ENCODE measurements at regions not wholly inside any gene's neighbourhood (a gene's known extent, or its start where the extent isn't known, plus 50 kb on each side); places are given as distances from the start of the nearest gene placed in this dataset.

DNA sequence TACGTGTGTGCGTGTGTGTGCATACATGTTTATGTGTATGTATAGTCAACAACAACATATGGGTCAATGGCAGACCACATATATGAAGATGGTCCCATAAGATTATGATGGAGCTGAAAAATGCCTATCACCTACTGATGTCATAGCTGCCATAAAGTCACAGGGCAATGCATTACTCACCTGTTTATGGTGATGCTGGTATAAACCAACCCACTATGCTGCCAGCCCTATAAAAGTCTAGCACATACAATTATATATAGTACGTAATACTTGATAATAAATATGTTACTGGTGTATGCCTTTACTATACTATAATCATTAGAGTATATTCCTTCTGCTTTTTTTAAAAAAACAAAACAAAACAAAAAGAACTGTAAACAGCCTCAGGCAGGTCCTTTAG, 148.4 kb upstream of the ARID1B start:
- DNase-seq (ENCODE audit: low spot score): no peak
- no peak for ATAC-seq

DNA sequence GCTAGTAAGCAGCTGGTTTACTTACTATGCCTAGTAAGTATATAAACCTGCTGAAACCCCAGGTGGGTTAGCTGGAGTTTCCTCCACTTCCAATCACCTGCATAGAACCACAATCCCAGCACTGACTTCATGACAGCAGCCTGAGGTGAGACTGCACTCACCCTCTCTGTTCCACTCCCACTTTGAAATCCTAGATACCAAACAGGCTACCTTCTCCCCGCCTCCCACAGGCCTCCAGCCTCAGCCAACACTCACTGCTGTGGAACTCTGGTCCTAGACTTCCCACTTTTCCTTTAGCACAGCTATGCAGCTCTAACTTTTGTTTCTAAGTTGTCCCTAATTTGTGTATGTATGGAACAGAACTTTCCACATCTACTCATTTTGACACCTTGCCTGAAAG, 149.7 kb upstream of the ARID1B start:
- no peak overlapping the region for H3K27ac Mint-ChIP-seq

More for the DNA sequence above, 148.4 kb upstream of the ARID1B start:
- Mint-ChIP-seq H3K36me3 (no peaks in the 10 kb centered on the region), H3K4me1 (ENCODE audit: low read depth in 2 of 2) (peaks cover under 1 to 5% of the 10 kb centered on the region in 2 donors), H3K4me3 (no peak overlapping the region), H3K27me3 (peaks cover 6 to 7% of the 10 kb centered on the region in 2 donors), H3K9me3 (no peaks in the 10 kb centered on the region), H3K27ac (no peak overlapping the region)

GRCh38 chr6:156622185-156622584, 155.0 kb upstream of the ARID1B start:
- Mint-ChIP-seq H3K36me3 (no peaks in the 10 kb centered on the region), H3K27ac (no peak overlapping the region), H3K4me1 (ENCODE audit: low read depth in 2 of 2) (no peaks in the 10 kb centered on the region), H3K27me3 (peaks cover 20 to 25% of the 10 kb centered on the region in 2 donors), H3K4me3 (no peak overlapping the region), H3K9me3 (no peaks in the 10 kb centered on the region)
- DNase-seq (ENCODE audit: low spot score) (no peak), ATAC-seq (peak; percentile 17 to 28)

More for the DNA sequence above, 149.7 kb upstream of the ARID1B start:
- peaks cover 8 to 15% of the 10 kb centered on the region in 2 donors for H3K27me3 Mint-ChIP-seq
- ATAC-seq (no peak), DNase-seq (ENCODE audit: low spot score) (no peak)
- H3K9me3 Mint-ChIP-seq: no peaks in the 10 kb centered on the region
- no peaks in the 10 kb centered on the region for H3K4me1 Mint-ChIP-seq (ENCODE audit: low read depth in 2 of 2)
- no peak overlapping the region for H3K4me3 Mint-ChIP-seq
- H3K36me3 Mint-ChIP-seq: no peaks in the 10 kb centered on the region

DNA sequence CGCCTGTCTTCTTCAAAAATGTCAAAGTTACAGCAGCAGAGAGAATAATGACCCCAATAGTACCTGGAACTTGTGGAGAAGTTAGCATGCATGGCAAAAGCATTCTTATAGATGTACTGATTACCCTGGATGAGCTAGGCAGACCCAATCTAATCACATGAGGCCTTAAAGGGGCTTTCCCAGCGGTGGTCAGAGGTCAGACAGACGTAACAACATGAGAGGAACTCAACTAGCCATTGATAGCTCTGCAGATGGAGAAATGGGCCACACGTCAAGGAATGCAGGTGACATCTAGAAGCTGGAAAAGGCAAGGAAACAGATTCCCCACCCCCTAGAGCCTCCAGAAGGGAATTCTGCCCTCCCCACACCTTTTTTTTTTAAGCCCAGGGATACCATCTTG, 156.8 kb upstream of the ARID1B start:
- Mint-ChIP-seq H3K27ac (no peak overlapping the region), H3K4me1 (ENCODE audit: low read depth in 2 of 2) (no peaks in the 10 kb centered on the region), H3K36me3 (no peaks in the 10 kb centered on the region), H3K9me3 (no peaks in the 10 kb centered on the region), H3K27me3 (peaks cover 16 to 36% of the 10 kb centered on the region in 2 donors), H3K4me3 (no peak overlapping the region)
- no peak for ATAC-seq
- DNase-seq (ENCODE audit: low spot score): no peak

- no peak overlapping the region for H3K27ac Mint-ChIP-seq
- no peaks in the 10 kb centered on the region for H3K9me3 Mint-ChIP-seq
- no peak for DNase-seq (ENCODE audit: low spot score)
- no peak for ATAC-seq
- H3K4me1 Mint-ChIP-seq (ENCODE audit: low read depth in 2 of 2): no peaks in the 10 kb centered on the region
- peaks cover 22 to 45% of the 10 kb centered on the region in 2 donors for H3K27me3 Mint-ChIP-seq
- H3K4me3 Mint-ChIP-seq: no peak overlapping the region
- H3K36me3 Mint-ChIP-seq: peaks cover 9% of the 10 kb centered on the region
These were observed 158.5 kb upstream of the ARID1B start for GRCh38 chr6:156618600-156619205.

DNA sequence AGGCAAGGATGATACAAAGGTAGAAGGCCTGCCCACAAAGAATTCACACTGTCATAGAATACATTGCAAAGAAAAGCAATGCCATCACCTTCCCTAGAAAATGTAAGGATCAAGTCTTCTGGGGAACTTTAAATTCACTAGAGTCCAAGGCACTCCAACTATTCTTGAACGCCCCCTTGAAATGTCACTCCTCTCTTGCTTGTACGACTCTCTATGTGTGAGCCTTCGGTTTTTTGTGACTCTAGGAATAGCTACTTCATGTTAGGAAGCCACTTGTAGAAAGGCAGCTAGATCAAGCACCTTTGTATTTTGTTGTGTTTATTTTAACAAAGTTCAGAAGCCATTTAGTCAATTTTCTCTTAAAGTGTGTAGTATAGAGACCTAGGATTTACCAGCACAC, 159.2 kb upstream of the ARID1B start:
- Mint-ChIP-seq H3K4me3 (no peak overlapping the region), H3K36me3 (peaks cover 11% of the 10 kb centered on the region), H3K9me3 (peaks cover 3% of the 10 kb centered on the region), H3K27me3 (peaks cover 20 to 39% of the 10 kb centered on the region in 2 donors), H3K4me1 (ENCODE audit: low read depth in 2 of 2) (no peaks in the 10 kb centered on the region), H3K27ac (no peak overlapping the region)
- no peak for DNase-seq (ENCODE audit: low spot score)
- ATAC-seq: no peak

GRCh38 chr6:156617376-156617775, 159.8 kb upstream of the ARID1B start:
- H3K27me3 Mint-ChIP-seq: peaks cover 18 to 37% of the 10 kb centered on the region in 2 donors
- no peak overlapping the region for H3K4me3 Mint-ChIP-seq
- peaks cover 17% of the 10 kb centered on the region for H3K36me3 Mint-ChIP-seq
- DNase-seq (ENCODE audit: low spot score) (no peak), ATAC-seq (no peak)
- H3K27ac Mint-ChIP-seq: no peak overlapping the region
- no peaks in the 10 kb centered on the region for H3K4me1 Mint-ChIP-seq (ENCODE audit: low read depth in 2 of 2)
- H3K9me3 Mint-ChIP-seq: peaks cover 5% of the 10 kb centered on the region

DNA sequence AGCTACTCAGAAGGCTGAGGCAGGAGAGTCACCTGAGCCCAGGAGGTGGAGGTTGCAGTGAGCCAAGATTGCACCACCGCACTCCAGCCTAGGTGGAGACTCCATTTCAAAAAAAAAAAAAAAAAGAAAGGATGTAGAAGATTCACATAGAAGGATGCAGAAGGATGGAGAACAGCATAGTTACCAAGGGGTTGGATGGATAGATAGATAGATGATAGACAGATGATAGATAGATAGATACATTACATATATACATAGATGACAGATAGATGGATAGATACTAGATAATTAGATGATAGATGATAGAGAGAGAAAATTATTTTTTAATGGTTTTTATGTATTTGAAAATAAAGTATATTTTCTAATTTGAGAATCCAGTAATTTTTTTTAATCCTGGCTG, 160.7 kb upstream of the ARID1B start:
- H3K4me1 Mint-ChIP-seq (ENCODE audit: low read depth in 2 of 2): no peaks in the 10 kb centered on the region
- H3K27ac Mint-ChIP-seq: no peak overlapping the region
- H3K9me3 Mint-ChIP-seq: peaks cover 11% of the 10 kb centered on the region
- no peak overlapping the region for H3K4me3 Mint-ChIP-seq
- H3K27me3 Mint-ChIP-seq: peaks cover 15 to 45% of the 10 kb centered on the region in 2 donors
- no peak for ATAC-seq
- H3K36me3 Mint-ChIP-seq: peaks cover 25% of the 10 kb centered on the region
- no peak for DNase-seq (ENCODE audit: low spot score)

DNA sequence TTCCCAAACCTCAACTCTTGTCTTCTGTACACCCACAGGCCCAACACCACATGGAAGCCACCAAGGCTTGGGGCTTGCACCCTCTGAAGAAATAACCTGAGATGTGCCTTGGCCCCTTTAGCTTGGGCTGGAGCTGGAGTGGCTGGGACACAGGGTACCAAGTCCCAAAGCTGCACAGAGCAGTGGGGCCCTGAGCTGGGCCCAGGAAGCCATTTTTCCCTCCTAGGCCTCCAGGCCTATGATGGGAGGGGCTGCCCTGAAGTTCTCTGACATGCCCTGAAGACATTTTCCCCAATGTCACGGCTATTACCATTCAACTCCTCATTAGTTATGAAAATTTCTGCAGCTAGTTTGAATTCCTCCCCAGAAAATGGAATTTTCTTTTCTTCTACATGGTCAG, 163.2 kb upstream of the ARID1B start:
- peaks cover 17 to 34% of the 10 kb centered on the region in 2 donors for H3K27me3 Mint-ChIP-seq
- DNase-seq (ENCODE audit: low spot score): no peak
- ATAC-seq: no peak
- H3K27ac Mint-ChIP-seq: no peak overlapping the region
- peaks cover 26% of the 10 kb centered on the region for H3K36me3 Mint-ChIP-seq
- no peak overlapping the region for H3K4me3 Mint-ChIP-seq
- no peaks in the 10 kb centered on the region for H3K4me1 Mint-ChIP-seq (ENCODE audit: low read depth in 2 of 2)
- peaks cover 11% of the 10 kb centered on the region for H3K9me3 Mint-ChIP-seq

DNA sequence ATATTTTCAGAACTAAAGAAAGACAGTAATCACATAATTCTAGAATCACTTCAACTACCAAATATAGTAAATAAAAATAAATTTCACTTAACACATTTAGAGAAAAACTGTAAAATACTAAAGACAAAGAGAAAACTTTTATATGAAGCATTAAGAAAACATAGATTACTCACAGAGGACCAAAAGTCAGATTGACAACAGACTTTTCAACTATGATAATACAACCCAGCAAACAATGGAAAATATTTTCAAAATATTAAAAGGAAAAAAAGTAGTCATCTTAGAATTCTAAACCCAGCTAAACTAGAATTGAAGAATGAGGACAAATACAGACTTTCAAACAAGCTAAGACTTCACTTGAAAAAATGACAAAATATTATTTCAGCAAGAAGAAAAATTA, 164.8 kb upstream of the ARID1B start:
- H3K36me3 Mint-ChIP-seq: peaks cover 26% of the 10 kb centered on the region
- no peak overlapping the region for H3K4me3 Mint-ChIP-seq
- no peak for DNase-seq (ENCODE audit: low spot score)
- H3K27ac Mint-ChIP-seq: no peak overlapping the region
- peaks cover 15% of the 10 kb centered on the region for H3K9me3 Mint-ChIP-seq
- H3K27me3 Mint-ChIP-seq: peaks cover 16 to 41% of the 10 kb centered on the region in 2 donors
- no peaks in the 10 kb centered on the region for H3K4me1 Mint-ChIP-seq (ENCODE audit: low read depth in 2 of 2)
- no peak for ATAC-seq

DNA sequence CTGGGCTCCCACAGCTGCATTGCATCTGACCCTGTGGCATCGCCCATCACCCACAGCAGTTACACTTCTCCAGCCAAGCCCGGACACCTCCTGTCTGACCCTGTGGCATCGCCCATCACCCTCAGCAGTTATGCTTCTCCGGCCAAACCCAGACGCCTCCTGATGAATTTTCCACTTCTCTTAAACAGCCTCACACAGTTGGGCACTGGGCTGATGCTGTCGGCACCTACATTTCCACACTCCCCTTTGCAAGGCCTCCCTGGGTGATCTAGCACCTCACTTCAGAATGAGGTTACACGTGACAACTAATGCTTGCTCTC, 175.2 kb upstream of the ARID1B start:
- no peak for DNase-seq (ENCODE audit: low spot score)
- no peak for ATAC-seq
- H3K9me3 Mint-ChIP-seq: no peaks in the 10 kb centered on the region
- H3K27me3 Mint-ChIP-seq: peaks cover 34 to 44% of the 10 kb centered on the region in 2 donors
- H3K27ac Mint-ChIP-seq: no peak overlapping the region
- H3K4me3 Mint-ChIP-seq: no peak overlapping the region
- peaks cover 5% of the 10 kb centered on the region for H3K36me3 Mint-ChIP-seq
- no peaks in the 10 kb centered on the region for H3K4me1 Mint-ChIP-seq (ENCODE audit: low read depth in 2 of 2)

GRCh38 chr6:156601152-156602065, 175.8 kb upstream of the ARID1B start:
- no peak overlapping the region for H3K27ac Mint-ChIP-seq
- no peak overlapping the region for H3K4me3 Mint-ChIP-seq
- H3K9me3 Mint-ChIP-seq: no peaks in the 10 kb centered on the region
- no peak for DNase-seq (ENCODE audit: low spot score)
- no peaks in the 10 kb centered on the region for H3K4me1 Mint-ChIP-seq (ENCODE audit: low read depth in 2 of 2)
- H3K36me3 Mint-ChIP-seq: peaks cover 5% of the 10 kb centered on the region
- peaks cover 30 to 44% of the 10 kb centered on the region in 2 donors for H3K27me3 Mint-ChIP-seq
- ATAC-seq: no peak

GRCh38 chr6:156600678-156601077, 176.5 kb upstream of the ARID1B start:
- H3K4me3 Mint-ChIP-seq: no peak overlapping the region
- peaks cover 1% of the 10 kb centered on the region for H3K36me3 Mint-ChIP-seq
- ATAC-seq: no peak
- no peak for DNase-seq (ENCODE audit: low spot score)
- peaks cover 28 to 39% of the 10 kb centered on the region in 2 donors for H3K27me3 Mint-ChIP-seq
- H3K27ac Mint-ChIP-seq: no peak overlapping the region
- H3K4me1 Mint-ChIP-seq (ENCODE audit: low read depth in 2 of 2): no peaks in the 10 kb centered on the region
- H3K9me3 Mint-ChIP-seq: no peaks in the 10 kb centered on the region

DNA sequence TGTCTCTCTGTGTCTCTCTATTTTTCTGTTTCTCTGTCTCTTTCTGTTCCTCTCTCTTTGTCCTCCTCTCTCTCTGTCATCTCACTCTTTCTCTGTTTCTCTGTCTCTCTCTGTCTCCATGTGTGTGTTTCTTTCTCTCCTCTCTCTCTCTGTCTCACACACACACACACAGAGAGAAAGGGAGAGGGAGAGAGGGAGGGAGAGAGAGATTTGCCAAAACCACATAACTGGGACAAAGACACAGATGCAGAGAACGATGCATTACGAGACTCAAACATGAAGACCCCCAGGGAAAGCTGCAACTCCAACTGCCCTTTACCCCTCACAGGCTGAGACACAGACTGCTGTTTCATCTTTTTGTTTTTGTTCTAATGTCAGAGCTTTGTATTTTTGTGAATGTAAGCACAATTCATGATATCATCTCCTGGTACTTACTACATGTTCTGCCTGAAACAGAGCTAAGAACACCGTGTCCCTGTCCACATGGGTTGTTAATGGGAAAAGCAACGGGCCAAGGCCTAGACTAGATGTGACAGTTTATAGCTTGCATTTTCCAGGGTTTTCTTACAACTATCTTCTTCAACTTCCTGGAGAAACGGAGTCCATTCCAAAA, 177.1 kb upstream of the ARID1B start:
- H3K27me3 Mint-ChIP-seq: peaks cover 26 to 37% of the 10 kb centered on the region in 2 donors
- H3K27ac Mint-ChIP-seq: no peak overlapping the region
- H3K9me3 Mint-ChIP-seq: no peaks in the 10 kb centered on the region
- no peak for DNase-seq (ENCODE audit: low spot score)
- H3K4me1 Mint-ChIP-seq (ENCODE audit: low read depth in 2 of 2): no peaks in the 10 kb centered on the region
- no peak for ATAC-seq
- H3K36me3 Mint-ChIP-seq: no peaks in the 10 kb centered on the region
- H3K4me3 Mint-ChIP-seq: no peak overlapping the region

Measured in natural killer cell treated with Interleukin-12 subunit alpha and Interleukin-12 subunit beta and Interleukin-15 and Interleukin-18, amount 100 ng/mL, for 72 hours (primary cell).